H1 (cell line): ENCODE measurements at regions not wholly inside any gene's neighbourhood (a gene's known extent, or its start where the extent isn't known, plus 50 kb on each side); places are given as distances from the start of the nearest gene placed in this dataset.

Experiments used
- CHD2 ChIP-seq: IDR thresholded peaks from 2 replicates; pipeline ENCODE4 v1.6.1; 2012; ENCODE audit warnings: low read length, improper control_type of control experiment
- CHD7 ChIP-seq: fragments of 300-600 bp; sonication (generic); IDR thresholded peaks from 2 replicates; pipeline ENCODE4 v1.7.1; 2012; ENCODE audit warnings: low read length, moderate library complexity, mild to moderate bottlenecking, inconsistent platforms; ENCODE audit not compliant: insufficient replicate concordance
- EGR1 ChIP-seq: IDR thresholded peaks from 2 replicates; pipeline ENCODE4 v1.6.1; 2011; ENCODE audit warnings: low read depth, low read length, borderline replicate concordance
- HDAC2 ChIP-seq, 2 experiments: fragments of 300-600 bp in 1 of 2; sonication (generic) in 1 of 2; IDR thresholded peaks; 2 replicates each; pipeline ENCODE4 v1.6.1; 2011 to 2012; ENCODE audit warnings: low read depth in 2 of 2, low read length in 2 of 2, mild to moderate bottlenecking in 2 of 2, moderate library complexity in 2 of 2, borderline replicate concordance in 1 of 2, inconsistent platforms in 1 of 2
- JUN ChIP-seq: IDR thresholded peaks from 2 replicates; pipeline ENCODE4 v1.6.1; 2011; ENCODE audit warnings: low read depth, mild to moderate bottlenecking, improper control_type of control experiment, low read length
- MAX ChIP-seq: IDR thresholded peaks from 2 replicates; pipeline ENCODE4 v1.6.1; 2012; ENCODE audit warnings: inconsistent platforms
- SP2 ChIP-seq: IDR thresholded peaks from 2 replicates; pipeline ENCODE4 v1.6.1; 2012; ENCODE audit warnings: mild to moderate bottlenecking, low read length, inconsistent platforms
- SRF ChIP-seq: IDR thresholded peaks from 2 replicates; pipeline ENCODE4 v1.6.1; 2011; ENCODE audit warnings: mild to moderate bottlenecking, low read depth, low read length, moderate library complexity
- TEAD4 ChIP-seq: IDR thresholded peaks from 2 replicates; pipeline ENCODE4 v1.6.1; 2012; ENCODE audit warnings: low read depth, low read length, inconsistent platforms, mixed read lengths

- TF ChIP-seq CHD7 (no peak), SP2 (no peak), MAX (no peak), HDAC2 (IDR thresholded peaks at IDR 0.05; ENCODE audit: borderline replicate concordance in 1 of 2, low read depth in 2 of 2, low read length in 2 of 2) (no peak), EGR1 (no peak), CHD2 (no peak), SRF (no peak), TEAD4 (no peak), JUN (no peak)
These were observed 389.7 kb upstream of the ARID1B start (continued) for GRCh38 chr6:156387472-156387871.
